HG03025 (cell line): ENCODE measurements at regions not wholly inside any gene's neighbourhood (a gene's known extent, or its start where the extent isn't known, plus 50 kb on each side); places are given as distances from the start of the nearest gene placed in this dataset.
"Not testable (repeated sequence)": the region's sequence is repeated elsewhere in the genome, so short reads cannot be mapped to it uniquely, and the experiment has no call there.

ENCODE experiments used
- ATAC-seq: cut with Tn5 transposase; IDR thresholded peaks from one replicate; pipeline ENCODE4 v1.9.1; 2021; ENCODE audit warnings: mild to moderate bottlenecking, moderate library complexity; ENCODE audit not compliant: unreplicated experiment, low FRiP score

DNA sequence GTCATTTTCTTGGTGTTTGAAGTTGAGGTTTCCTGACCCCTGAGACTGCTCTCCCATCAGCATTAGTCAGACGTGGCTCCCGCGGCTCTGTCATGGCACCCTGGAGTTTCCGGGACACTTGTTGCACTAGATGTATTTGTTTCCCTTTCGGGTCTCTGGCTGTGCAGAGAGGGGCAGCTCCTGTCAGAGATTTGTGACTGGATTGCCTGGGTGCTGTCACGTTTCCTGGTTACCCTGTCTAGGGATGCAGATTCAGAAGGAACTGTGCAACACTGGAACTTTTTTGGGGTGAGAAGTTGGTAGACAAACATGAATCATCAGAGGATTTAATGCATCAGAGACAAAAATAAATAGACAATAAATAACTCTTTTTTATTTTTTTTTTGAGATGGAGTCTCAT, 431.8 kb upstream of the MAN1A1 start:
- no peak for ATAC-seq

GRCh38 chr6:119768201-119768600, 418.6 kb upstream of the MAN1A1 start:
- no peak for ATAC-seq

GRCh38 chr6:119764927-119765681, 415.5 kb upstream of the MAN1A1 start:
- ATAC-seq = no peak

GRCh38 chr6:119760046-119760445, 410.5 kb upstream of the MAN1A1 start:
- ATAC-seq = no peak

- ATAC-seq = no peak
These were observed 408.8 kb upstream of the MAN1A1 start for GRCh38 chr6:119758385-119758784.

GRCh38 chr6:119757467-119757866, 407.9 kb upstream of the MAN1A1 start:
- no peak for ATAC-seq

DNA sequence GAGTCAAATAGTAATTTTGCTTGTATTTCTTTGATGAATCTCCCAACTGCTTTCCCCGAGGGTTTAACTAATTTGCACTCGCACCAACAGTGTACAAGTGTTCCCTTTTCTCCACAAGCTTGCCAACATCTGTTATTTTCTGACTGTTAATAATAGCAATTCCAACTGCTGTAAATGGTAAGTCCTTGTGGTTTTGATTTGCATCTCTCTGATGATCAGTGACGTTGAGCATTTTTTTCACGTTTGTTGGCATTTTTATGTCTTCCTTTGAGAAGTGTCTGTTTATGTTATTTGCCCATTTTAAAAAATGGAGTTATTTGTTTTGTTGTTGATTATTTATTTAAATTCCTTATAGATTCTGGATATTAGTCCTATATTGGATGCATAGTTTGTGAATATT, 399.8 kb upstream of the MAN1A1 start:
- no peak for ATAC-seq

GRCh38 chr6:119748535-119748934, 399.0 kb upstream of the MAN1A1 start:
- ATAC-seq = not testable (repeated sequence)

GRCh38 chr6:119742188-119742803, 392.7 kb upstream of the MAN1A1 start:
- ATAC-seq = peak; percentile 95

DNA sequence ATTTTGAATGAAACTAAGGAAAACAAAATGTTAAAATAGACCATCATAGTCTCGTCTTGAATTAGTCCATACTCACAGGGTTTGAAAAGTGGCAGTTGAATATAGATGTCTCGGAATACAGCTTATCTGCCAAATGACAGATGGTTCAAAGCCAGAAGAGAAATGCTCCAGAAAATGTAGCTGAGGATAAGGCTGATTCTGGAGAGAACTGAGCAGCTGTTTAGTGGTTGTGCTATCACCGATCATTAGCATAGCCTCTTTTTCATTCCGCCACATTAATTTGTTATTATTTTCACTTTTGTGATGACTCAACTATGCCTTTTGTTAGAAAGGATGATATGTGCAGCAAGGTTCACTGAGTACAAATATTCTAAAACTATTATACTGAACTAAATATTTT, 390.2 kb upstream of the MAN1A1 start:
- no peak for ATAC-seq

- no peak for ATAC-seq
These were observed 388.9 kb upstream of the MAN1A1 start for GRCh38 chr6:119738425-119738824.

- ATAC-seq = no peak
These were observed 386.9 kb upstream of the MAN1A1 start for GRCh38 chr6:119736296-119737021.

DNA sequence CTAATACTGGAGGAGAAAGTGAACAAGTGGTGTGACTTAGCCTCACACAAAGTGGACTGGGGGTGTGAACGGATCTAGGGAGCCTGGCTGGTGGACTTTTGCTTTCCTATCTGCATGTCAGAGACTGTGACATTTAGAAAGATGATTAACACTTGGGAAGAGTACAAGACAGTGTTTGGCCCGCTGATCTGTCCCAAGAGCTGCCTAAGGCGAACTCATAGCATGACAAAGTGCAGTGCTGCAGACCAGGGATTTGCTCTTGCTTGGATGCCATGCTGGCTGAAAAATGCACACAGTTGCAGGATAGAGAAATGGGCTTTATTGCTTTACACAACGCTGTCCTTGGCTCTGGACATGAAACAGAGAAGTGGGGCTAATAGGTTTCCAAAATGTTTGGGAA, 386.0 kb upstream of the MAN1A1 start:
- ATAC-seq = no peak

- no peak for ATAC-seq
These were observed 384.7 kb upstream of the MAN1A1 start for GRCh38 chr6:119734227-119734626.

DNA sequence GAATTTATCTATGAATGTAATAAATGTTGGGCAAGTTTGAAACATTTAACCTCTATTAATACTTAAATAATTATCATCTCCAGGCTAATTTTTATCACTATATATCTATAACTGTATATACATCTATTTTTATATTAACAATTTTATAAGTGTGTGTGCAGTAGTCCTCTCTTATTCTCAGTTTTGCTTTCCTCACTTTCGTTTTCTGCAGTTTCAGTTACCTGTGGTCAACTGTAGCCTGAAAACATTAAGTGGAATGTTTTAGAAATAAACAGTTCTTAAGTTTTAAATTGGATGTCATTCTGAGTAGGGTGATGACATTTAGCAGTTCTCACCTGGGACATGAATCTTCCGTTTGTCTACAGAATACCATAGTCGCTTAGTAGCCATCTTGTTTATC, 379.4 kb upstream of the MAN1A1 start:
- no peak for ATAC-seq

DNA sequence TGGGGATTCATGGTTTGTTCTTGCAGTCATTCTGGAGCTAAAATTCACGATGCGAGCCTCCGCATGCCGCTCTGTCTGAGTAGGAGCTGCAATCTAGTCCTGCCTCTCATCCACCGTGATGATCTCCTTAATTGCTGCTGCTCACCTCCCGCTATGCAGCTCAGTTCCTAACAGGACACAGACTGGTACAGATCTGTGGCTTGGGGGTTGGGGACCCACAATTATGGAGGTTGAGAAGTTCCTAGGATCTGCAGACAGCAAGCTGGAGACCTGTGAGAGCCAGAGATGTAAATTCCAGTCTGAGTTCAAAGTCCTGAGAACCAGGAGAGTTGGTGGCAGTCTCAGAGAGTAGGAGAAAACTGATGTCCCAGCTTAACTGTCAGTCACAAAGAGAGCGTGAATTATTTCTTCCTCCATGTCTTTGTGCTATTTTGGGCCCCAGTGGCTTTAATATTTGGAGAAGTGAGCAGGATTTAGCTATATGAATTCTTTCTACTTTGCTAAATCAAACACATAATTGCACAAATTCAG, 378.7 kb upstream of the MAN1A1 start:
- ATAC-seq = no peak

GRCh38 chr6:119727504-119728219, 378.1 kb upstream of the MAN1A1 start:
- ATAC-seq = no peak

GRCh38 chr6:119726912-119727311, 377.4 kb upstream of the MAN1A1 start:
- ATAC-seq = not testable (repeated sequence)

GRCh38 chr6:119726086-119726485, 376.5 kb upstream of the MAN1A1 start:
- ATAC-seq = no peak

GRCh38 chr6:119720160-119720559, 370.6 kb upstream of the MAN1A1 start:
- no peak for ATAC-seq

- ATAC-seq = no peak
These were observed 368.4 kb upstream of the MAN1A1 start for GRCh38 chr6:119717942-119718341.
